H1 (cell line): ENCODE measurements at regions not wholly inside any gene's neighbourhood (a gene's known extent, or its start where the extent isn't known, plus 50 kb on each side); places are given as distances from the start of the nearest gene placed in this dataset.

ENCODE experiments used
- CTCF ChIA-PET: fragments of 300-600 bp; sonication (Branson Sonifier 250); formaldehyde crosslinking; loops from one replicate; lab custom pipeline; 2021; ENCODE audit not compliant: partially characterized antibody; lab: Charles Lee
- POLR2A ChIA-PET: fragments of 300-600 bp; sonication (Branson Sonifier 250); formaldehyde crosslinking; loops from one replicate; lab custom pipeline; 2021; ENCODE audit warnings: inconsistent platforms; ENCODE audit not compliant: partially characterized antibody; lab: Charles Lee
- DNase-seq, 2 experiments: peaks; one replicate each; pipeline versions ENCODE4 v3.0.0 to v3.0.0-alpha.2; 2010 to 2022; ENCODE audit warnings: low spot score in 2 of 2, low read depth in 1 of 2, mixed read lengths in 1 of 2
- FAIRE-seq: peaks from 2 replicates; lab custom pipeline; 2011; peaks lifted over from hg19 to GRCh38; lab: Jason Lieb, UNC
- H2AFZ ChIP-seq: 2 replicates; pipeline ENCODE4 v1.8.1; 2012; ENCODE audit warnings: low read length, inconsistent platforms
- H2AK5ac ChIP-seq: 2 replicates; pipeline ENCODE4 v1.6.1; 2013; ENCODE audit warnings: low read depth, low read length
- H2BK120ac ChIP-seq: replicated peaks from 2 replicates; pipeline ENCODE3; 2013; ENCODE audit warnings: low read depth, low read length, inconsistent platforms
- H2BK12ac ChIP-seq: 2 replicates; pipeline ENCODE4 v1.6.1; 2013; ENCODE audit warnings: low read depth, low read length
- H2BK15ac ChIP-seq: 2 replicates; pipeline ENCODE4 v1.6.1; 2013; ENCODE audit warnings: low read length
- H2BK20ac ChIP-seq: 2 replicates; pipeline ENCODE4 v1.6.1; 2013; ENCODE audit warnings: low read length
- H2BK5ac ChIP-seq: 2 replicates; pipeline ENCODE4 v1.6.1; 2013; ENCODE audit warnings: low read depth, low read length
- H3K14ac ChIP-seq: 2 replicates; pipeline ENCODE4 v1.6.1; 2013; ENCODE audit warnings: inconsistent platforms; ENCODE audit not compliant: insufficient read length
- H3K18ac ChIP-seq: 2 replicates; pipeline ENCODE4 v1.6.1; 2013; ENCODE audit warnings: low read length; ENCODE audit errors: extremely low read depth
- H3K23ac ChIP-seq: 2 replicates; pipeline ENCODE4 v1.6.1; 2013; ENCODE audit warnings: inconsistent platforms; ENCODE audit not compliant: insufficient read length
- H3K23me2 ChIP-seq: 2 replicates; pipeline ENCODE4 v1.6.1; 2013; ENCODE audit warnings: low read depth, low read length
- H3K27ac ChIP-seq: 2 replicates; pipeline ENCODE4 v1.6.1; 2011; ENCODE audit warnings: low read depth, low read length, inconsistent platforms
- H3K27me3 ChIP-seq, 4 experiments: replicated peaks in 1 of 4; 1 replicate in 1 of 4; 2 replicates in 3 of 4; pipeline versions ENCODE4 v1.6.1 to v1.8.1; 2011 to 2013; ENCODE audit warnings: low read length in 3 of 4, mild to moderate bottlenecking in 3 of 4, inconsistent platforms in 2 of 4, mixed read lengths in 2 of 4, moderate library complexity in 1 of 4; ENCODE audit not compliant: control insufficient read depth in 3 of 4, insufficient read depth in 3 of 4; ENCODE audit errors: extremely low read depth in 1 of 4
- H3K36me3 ChIP-seq, 4 experiments: 2 replicates each; pipeline versions ENCODE4 v1.6.1 to v1.8.1; 2011 to 2013; ENCODE audit warnings: mild to moderate bottlenecking in 4 of 4, low read length in 3 of 4, moderate library complexity in 2 of 4, control low read depth in 1 of 4, inconsistent platforms in 1 of 4; ENCODE audit not compliant: insufficient read depth in 4 of 4, control insufficient read depth in 2 of 4
- H3K4ac ChIP-seq: replicated peaks from 2 replicates; pipeline ENCODE3; 2013; ENCODE audit warnings: low read length, low read depth, mixed read lengths, inconsistent platforms; ENCODE audit not compliant: insufficient read length
- H3K4me1 ChIP-seq, 4 experiments: replicated peaks in 1 of 4; 1 replicate in 1 of 4; 2 replicates in 3 of 4; pipeline versions ENCODE4 v1.6.1 to v1.8.1; 2011 to 2013; ENCODE audit warnings: low read length in 3 of 4, inconsistent platforms in 2 of 4, mixed read lengths in 1 of 4; ENCODE audit not compliant: insufficient read depth in 4 of 4, control insufficient read depth in 3 of 4
- H3K4me2 ChIP-seq, 2 experiments: 2 replicates each; pipeline versions ENCODE4 v1.6.1 to v1.8.1; 2011 to 2013; ENCODE audit warnings: low read depth in 2 of 2, low read length in 2 of 2, control low read depth in 1 of 2, inconsistent platforms in 1 of 2, mild to moderate bottlenecking in 1 of 2; ENCODE audit not compliant: insufficient read depth in 1 of 2
- H3K4me3 ChIP-seq, 4 experiments: fragments of 200-600, 300-600 bp in 1 of 4; sonication (generic), shearing (Covaris generic), sonication (Bioruptor Twin) in 1 of 4; 2 replicates each; pipeline versions ENCODE4 v1.5.1 to v1.8.1; 2011 to 2016; ENCODE audit warnings: low read length in 4 of 4, low read depth in 3 of 4, control low read depth in 2 of 4, inconsistent platforms in 2 of 4, mild to moderate bottlenecking in 2 of 4, mixed read lengths in 1 of 4, moderate library complexity in 1 of 4; ENCODE audit not compliant: insufficient read depth in 2 of 4; ENCODE audit errors: extremely low read depth in 1 of 4
- H3K56ac ChIP-seq: replicated peaks from 2 replicates; pipeline ENCODE3; 2013; ENCODE audit warnings: low read depth, mild to moderate bottlenecking, mixed read lengths, low read length, inconsistent platforms; ENCODE audit not compliant: insufficient read length
- H3K79me1 ChIP-seq: 2 replicates; pipeline ENCODE4 v1.6.1; 2013; ENCODE audit warnings: low read depth, low read length, control low read depth
- H3K79me2 ChIP-seq, 2 experiments: 2 replicates each; pipeline versions ENCODE4 v1.6.1 to v1.8.1; 2012 to 2013; ENCODE audit warnings: low read length in 2 of 2, mild to moderate bottlenecking in 2 of 2, inconsistent platforms in 1 of 2; ENCODE audit not compliant: insufficient read depth in 2 of 2, control insufficient read depth in 1 of 2
- H3K9ac ChIP-seq, 4 experiments: replicated peaks in 1 of 4; 1 replicate in 1 of 4; 2 replicates in 3 of 4; pipeline versions ENCODE4 v1.6.1 to v1.8.1; 2011 to 2013; ENCODE audit warnings: low read depth in 3 of 4, low read length in 3 of 4, control low read depth in 2 of 4, mild to moderate bottlenecking in 2 of 4, moderate library complexity in 2 of 4, inconsistent platforms in 1 of 4; ENCODE audit errors: extremely low read depth in 1 of 4
- H3K9me3 ChIP-seq, 2 experiments: 2 replicates each; pipeline versions ENCODE4 v1.6.1 to v1.8.1; 2012 to 2013; ENCODE audit warnings: mild to moderate bottlenecking in 2 of 2, moderate library complexity in 2 of 2, control low read depth in 1 of 2, inconsistent platforms in 1 of 2, low read depth in 1 of 2, low read length in 1 of 2, mixed read lengths in 1 of 2; ENCODE audit not compliant: insufficient read depth in 2 of 2
- H4K20me1 ChIP-seq, 2 experiments: replicated peaks in 1 of 2; 2 replicates each; pipeline versions ENCODE3 to v1.8.1; 2011 to 2013; ENCODE audit warnings: inconsistent platforms in 2 of 2, low read length in 2 of 2, mild to moderate bottlenecking in 1 of 2; ENCODE audit not compliant: insufficient read depth in 2 of 2, control insufficient read depth in 1 of 2
- H4K5ac ChIP-seq: 2 replicates; pipeline ENCODE4 v1.6.1; 2013; ENCODE audit warnings: low read length, low read depth, mixed read lengths, inconsistent platforms; ENCODE audit not compliant: insufficient read length
- H4K8ac ChIP-seq: 2 replicates; pipeline ENCODE4 v1.8.0; 2013; ENCODE audit warnings: mild to moderate bottlenecking, moderate library complexity, low read length, inconsistent platforms; ENCODE audit not compliant: insufficient read depth; ENCODE audit errors: extremely low read depth
- H4K91ac ChIP-seq: replicated peaks from 2 replicates; pipeline ENCODE3; 2013; ENCODE audit warnings: low read length, mixed read lengths, inconsistent platforms; ENCODE audit not compliant: insufficient read length
- CBX8 ChIP-seq: fragments of 300-800, 300-1000 bp; sonication (generic); IDR thresholded peaks from 2 replicates; pipeline ENCODE4 v1.7.1; 2016; ENCODE audit warnings: low read depth, low read length, borderline replicate concordance
- POLR2A ChIP-seq, 2 experiments: IDR thresholded peaks; 1 replicate in 1 of 2; 2 replicates in 1 of 2; pipeline ENCODE4 v1.6.1; 2011; ENCODE audit warnings: low read depth in 2 of 2, low read length in 2 of 2, mild to moderate bottlenecking in 2 of 2; ENCODE audit errors: control extremely low read depth in 1 of 2
- TBP ChIP-seq: IDR thresholded peaks from 2 replicates; pipeline ENCODE4 v1.6.1; 2011; ENCODE audit warnings: low read depth, low read length, improper control_type of control experiment
- ZNF274 ChIP-seq: IDR thresholded peaks from 2 replicates; pipeline ENCODE4 v1.7.0; 2012; ENCODE audit warnings: low read length, borderline replicate concordance; ENCODE audit errors: extremely low read depth
- WGBS, 2 experiments: shearing (Covaris generic) in 1 of 2; methylation state at CpG; one replicate each; pipeline versions ENCODE4 v1.1.6 to v1.1.7; 2013 to 2015; ENCODE audit warnings: low lambda C conversion rate in 2 of 2, mixed read lengths in 2 of 2, inconsistent platforms in 1 of 2, low coverage in 1 of 2, missing lambda C conversion rate in 1 of 2; ENCODE audit not compliant: insufficient replicate concordance in 2 of 2, insufficient coverage in 1 of 2, insufficient read length in 1 of 2; ENCODE audit errors: extremely low coverage in 1 of 2, missing lambda C conversion rate in 1 of 2; 5-methylcytosine and 5-hydroxymethylcytosine counted together

DNA sequence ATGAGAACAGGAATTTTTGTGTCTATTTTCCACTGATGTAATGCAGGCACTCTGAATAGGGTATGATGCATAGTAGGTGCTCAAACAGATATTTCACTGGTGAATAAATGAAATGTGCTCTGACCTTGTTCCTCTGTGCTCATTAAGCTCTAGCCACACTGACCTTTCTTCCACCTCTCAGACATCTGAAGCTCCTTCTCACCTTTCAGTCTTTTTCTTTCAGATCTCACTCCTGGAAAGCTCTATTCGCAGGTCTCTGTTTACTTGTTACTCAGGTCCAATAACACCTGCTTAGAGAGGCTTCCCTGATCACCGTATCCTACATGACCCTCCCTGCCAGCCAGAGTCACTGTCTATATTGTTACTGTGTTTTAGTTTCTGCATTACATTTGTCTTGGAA lies 59.2 kb upstream of the IVNS1ABP start:
- no peak overlapping the region for H4K8ac ChIP-seq
- ChIA-PET POLR2A (no interaction called here), CTCF (interaction anchor here (1.5 kb wide), 2 partner anchors 76 to 219 kb away, joined by 3 to 4 read pairs; no protein-coding TSS in a partner anchor)
- H3K23me2 ChIP-seq: 0 out of 2 replicates have a peak, but pooled peaks cover 2% of the 10 kb centered on the region
- no peak overlapping the region for H3K27ac ChIP-seq
- FAIRE-seq (no peak), DNase-seq (no peak)
- H3K79me1 ChIP-seq: no peaks in the 10 kb centered on the region
- no peak overlapping the region for H3K56ac ChIP-seq
- H2BK20ac ChIP-seq: no peak overlapping the region
- no peaks in the 10 kb centered on the region for H3K9me3 ChIP-seq
- 0 out of 7 replicates have a peak, but pooled peaks cover 0 to 2% (median under 1%) of the 10 kb centered on the region in 4 experiments for H3K27me3 ChIP-seq
- H3K18ac ChIP-seq: no peak overlapping the region
- no peak overlapping the region for H2BK12ac ChIP-seq
- WGBS, 2 experiments: 85% methylated on average over 2 of the region's 2 CpGs; no CpG with 5 or more reads in 1 of the 2 experiments
- H3K4me3 ChIP-seq: no peak overlapping the region
- H2BK120ac ChIP-seq: no peak overlapping the region
- H3K14ac ChIP-seq: no peak overlapping the region
- H4K20me1 ChIP-seq: no peaks in the 10 kb centered on the region
- H3K4ac ChIP-seq: no peak overlapping the region
- no peak overlapping the region for H2BK15ac ChIP-seq
- no peak overlapping the region for H2BK5ac ChIP-seq
- H3K4me1 ChIP-seq: peaks cover 0 to 3% (median 0%) of the 10 kb centered on the region in 4 experiments; a peak in 1 of 7 replicates
- H3K36me3 ChIP-seq: no peaks in the 10 kb centered on the region
- no peak overlapping the region for H4K91ac ChIP-seq
- no peak overlapping the region for H2AK5ac ChIP-seq
- H4K5ac ChIP-seq: no peak overlapping the region
- no peak overlapping the region for H3K4me2 ChIP-seq
- H3K79me2 ChIP-seq: no peaks in the 10 kb centered on the region
- H3K9ac ChIP-seq: no peak overlapping the region
- H3K23ac ChIP-seq: no peak overlapping the region
- no peak overlapping the region for H2AFZ ChIP-seq
- no peak for TF ChIP-seq ZNF274
- TF ChIP-seq POLR2A (IDR thresholded peaks at IDR 0.05; ENCODE audit: control extremely low read depth in 1 of 2, low read depth in 2 of 2, low read length in 2 of 2): no peak
- TF ChIP-seq TBP: no peak
- no peak for TF ChIP-seq CBX8
